ENCODE measurements at regions not wholly inside any gene's neighbourhood (a gene's known extent, or its start where the extent isn't known, plus 50 kb on each side); places are given as distances from the start of the nearest gene placed in this dataset.

GRCh38 chr9:85428230-85428629 lies 313.5 kb downstream of the AGTPBP1 start:
- no peak for DNase-seq

- DNase-seq = no peak
These were observed 314.0 kb downstream of the AGTPBP1 start for GRCh38 chr9:85427772-85428171.

GRCh38 chr9:85425153-85425611 lies 316.6 kb downstream of the AGTPBP1 start:
- peak; percentile 40 for DNase-seq

GRCh38 chr9:85423422-85423821 lies 318.3 kb downstream of the AGTPBP1 start:
- no peak for DNase-seq

- peak; percentile 38 for DNase-seq
These were observed 320.1 kb downstream of the AGTPBP1 start for GRCh38 chr9:85421641-85422040.

GRCh38 chr9:85420750-85421149 lies 321.0 kb downstream of the AGTPBP1 start:
- DNase-seq = peak; percentile 72

- no peak for DNase-seq
These were observed 324.1 kb downstream of the AGTPBP1 start for GRCh38 chr9:85417674-85418073.

- DNase-seq = no peak
These were observed 325.0 kb downstream of the AGTPBP1 start for GRCh38 chr9:85416715-85417114.

- DNase-seq = no peak
These were observed 327.4 kb downstream of the AGTPBP1 start for GRCh38 chr9:85414390-85414789.

GRCh38 chr9:85408494-85408893 lies 333.3 kb downstream of the AGTPBP1 start:
- DNase-seq = no peak

- no peak for DNase-seq
These were observed 336.2 kb downstream of the AGTPBP1 start for GRCh38 chr9:85405566-85405950.

GRCh38 chr9:85404911-85405565 lies 336.7 kb downstream of the AGTPBP1 start:
- no peak for DNase-seq

GRCh38 chr9:85402551-85402950 lies 339.2 kb downstream of the AGTPBP1 start:
- no peak for DNase-seq

GRCh38 chr9:85401998-85402397 lies 339.8 kb downstream of the AGTPBP1 start:
- peak; percentile 13 for DNase-seq

GRCh38 chr9:85397005-85397404 lies 344.7 kb downstream of the AGTPBP1 start:
- DNase-seq = no peak

GRCh38 chr9:85392260-85392659 lies 349.5 kb downstream of the AGTPBP1 start:
- peak; percentile 25 for DNase-seq

- DNase-seq = peak; percentile 25
These were observed 363.9 kb downstream of the AGTPBP1 start for GRCh38 chr9:85377731-85378289.

- DNase-seq = no peak
These were observed 373.0 kb downstream of the AGTPBP1 start for GRCh38 chr9:85368781-85369180.

- no peak for DNase-seq
These were observed 382.6 kb downstream of the AGTPBP1 start for GRCh38 chr9:85359161-85359560.

GRCh38 chr9:85349046-85349445 lies 392.7 kb downstream of the AGTPBP1 start:
- DNase-seq = no peak

- no peak for DNase-seq
These were observed 394.2 kb downstream of the AGTPBP1 start for GRCh38 chr9:85347541-85347940.

- no peak for DNase-seq
These were observed 396.9 kb downstream of the AGTPBP1 start for GRCh38 chr9:85344901-85345300.

GRCh38 chr9:85339338-85339737 lies 402.4 kb downstream of the AGTPBP1 start:
- peak; percentile 4 for DNase-seq

GRCh38 chr9:85334228-85334627 lies 407.5 kb downstream of the AGTPBP1 start:
- DNase-seq = no peak

GRCh38 chr9:85332487-85332886 lies 409.3 kb downstream of the AGTPBP1 start:
- no peak for DNase-seq

All from fibroblast of skin of abdomen (primary cell).